RPMI7951 (cell line): ENCODE measurements at regions not wholly inside any gene's neighbourhood (a gene's known extent, or its start where the extent isn't known, plus 50 kb on each side); places are given as distances from the start of the nearest gene placed in this dataset.
"Not testable (repeated sequence)": the region's sequence is repeated elsewhere in the genome, so short reads cannot be mapped to it uniquely, and the experiment has no call there.

ENCODE experiments used
- DNase-seq: peaks from one replicate; pipeline ENCODE4 v3.0.0-alpha.2; 2012; ENCODE audit warnings: low read depth

DNA sequence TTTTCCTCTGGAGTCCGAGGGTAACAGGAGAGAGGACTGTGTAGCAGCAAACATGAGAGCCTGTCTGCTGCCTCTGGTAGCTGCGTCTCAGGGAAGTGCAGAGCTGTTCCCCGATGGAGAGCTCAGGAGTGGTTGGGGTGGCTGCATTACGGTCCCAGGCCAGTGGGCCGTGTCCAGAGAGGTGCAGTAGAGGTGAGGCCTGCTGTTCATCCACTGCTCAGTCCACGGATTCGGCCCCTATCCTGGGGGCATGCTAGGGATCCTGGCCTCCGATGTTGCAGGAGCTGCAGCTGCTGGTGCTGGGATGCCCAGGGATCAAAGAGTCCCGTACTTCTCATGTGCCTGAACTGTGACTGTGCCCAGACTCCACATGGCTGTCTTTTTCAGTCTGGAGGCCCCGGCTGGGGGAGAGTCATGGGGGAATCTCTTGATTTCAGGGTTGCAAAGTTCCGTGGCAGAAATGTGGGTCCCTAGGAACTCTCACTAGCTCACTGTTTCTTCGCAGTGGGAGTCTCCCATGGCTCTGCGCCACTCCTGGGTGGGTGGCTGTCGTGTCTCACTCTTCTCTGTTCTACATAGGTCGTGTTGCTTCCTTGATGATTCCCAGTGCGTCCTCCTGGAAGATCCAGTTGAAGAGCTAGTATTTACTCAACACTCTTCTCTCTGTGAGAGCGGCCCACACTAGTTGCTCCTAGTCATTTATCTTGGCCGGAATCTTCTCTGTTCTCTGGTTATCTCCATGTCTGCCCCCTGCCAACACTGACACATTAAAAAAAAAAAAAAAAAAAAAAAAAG, 109.5 kb upstream of the CENPE start:
- DNase-seq, result no peak

DNA sequence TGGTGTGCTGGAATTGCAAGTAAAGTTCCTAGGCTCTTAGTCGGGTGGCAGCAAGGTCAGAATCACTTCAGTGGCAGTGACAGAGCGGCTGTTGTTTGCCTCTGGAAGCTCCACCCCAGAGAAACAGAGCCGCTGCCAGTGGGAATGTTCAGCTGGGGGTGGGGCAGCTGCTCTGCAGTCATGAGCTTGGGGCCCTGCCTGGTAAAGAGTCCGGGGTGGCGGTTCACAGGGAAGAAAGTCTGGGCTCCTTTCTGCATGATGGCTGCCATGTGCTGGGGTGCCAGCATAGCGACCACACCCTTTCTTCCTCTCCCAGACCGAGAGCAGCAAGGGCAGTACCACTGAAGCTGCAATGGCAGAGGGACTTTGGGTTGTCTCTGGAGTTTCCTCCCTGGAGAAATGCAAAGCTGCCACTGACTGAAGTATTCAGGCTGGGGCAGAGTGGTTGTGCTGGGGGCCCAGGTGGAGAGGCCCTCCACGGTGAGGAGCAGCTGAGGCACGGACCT, 108.8 kb upstream of the CENPE start:
- no peak for DNase-seq

DNA sequence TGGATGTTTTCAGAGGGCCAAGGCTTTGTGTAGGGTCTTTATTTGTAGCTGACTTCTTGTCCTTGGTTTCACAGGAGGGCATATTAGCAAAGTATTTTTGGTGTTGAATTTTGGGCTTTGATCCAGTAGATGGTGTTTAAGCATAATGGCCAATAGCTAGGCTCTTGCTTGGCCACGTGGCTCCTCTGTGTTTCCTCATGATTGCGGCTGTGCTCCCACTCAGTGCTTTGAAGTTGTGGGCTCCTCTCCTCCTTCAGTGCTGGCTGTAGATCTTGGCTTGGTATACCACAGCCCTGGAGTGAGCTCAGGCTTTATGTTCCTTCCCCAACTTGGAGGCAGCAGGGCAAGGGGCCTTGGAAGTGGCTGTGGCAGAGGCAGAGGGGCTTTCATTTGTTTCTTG, 107.2 kb upstream of the CENPE start:
- DNase-seq, result no peak

DNA sequence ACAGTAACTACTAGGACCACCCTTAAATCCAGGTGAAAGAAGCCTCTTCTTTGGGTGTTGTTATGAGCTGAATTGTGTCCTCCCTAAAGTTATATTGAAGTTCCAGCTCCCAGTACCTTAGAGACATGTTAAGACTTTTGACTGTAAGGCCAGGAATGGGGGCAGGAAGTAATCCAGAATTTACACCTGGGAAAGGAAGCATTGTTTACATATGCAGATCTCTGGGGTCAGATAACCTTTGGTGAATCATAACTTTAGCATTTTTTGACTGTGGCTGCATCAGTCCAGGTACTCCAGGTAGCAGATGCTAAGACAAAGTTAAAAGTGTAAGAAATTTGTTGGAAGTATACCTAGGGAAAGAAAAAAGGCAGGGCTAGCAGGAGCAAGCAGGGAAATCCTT, 104.9 kb upstream of the CENPE start:
- no peak for DNase-seq

DNA sequence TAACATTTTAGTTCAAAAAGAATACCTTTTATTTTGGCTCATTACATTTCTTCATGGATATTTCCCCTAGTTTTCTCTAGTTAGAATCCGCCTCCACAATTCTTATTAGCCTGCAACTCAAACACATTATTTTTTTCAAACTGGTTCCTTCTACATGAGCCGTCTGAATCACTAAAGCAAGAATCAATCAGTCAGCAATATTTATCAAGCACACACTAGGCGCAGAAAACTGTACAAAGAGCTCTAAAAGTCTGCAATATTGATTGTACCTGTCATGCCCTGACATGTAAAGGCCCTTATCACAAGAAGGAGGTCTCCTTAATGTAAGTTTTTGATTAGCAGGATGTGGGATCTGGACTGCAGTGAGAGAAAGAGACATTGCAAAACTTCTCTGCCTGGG, 94.8 kb upstream of the CENPE start:
- no peak for DNase-seq

DNA sequence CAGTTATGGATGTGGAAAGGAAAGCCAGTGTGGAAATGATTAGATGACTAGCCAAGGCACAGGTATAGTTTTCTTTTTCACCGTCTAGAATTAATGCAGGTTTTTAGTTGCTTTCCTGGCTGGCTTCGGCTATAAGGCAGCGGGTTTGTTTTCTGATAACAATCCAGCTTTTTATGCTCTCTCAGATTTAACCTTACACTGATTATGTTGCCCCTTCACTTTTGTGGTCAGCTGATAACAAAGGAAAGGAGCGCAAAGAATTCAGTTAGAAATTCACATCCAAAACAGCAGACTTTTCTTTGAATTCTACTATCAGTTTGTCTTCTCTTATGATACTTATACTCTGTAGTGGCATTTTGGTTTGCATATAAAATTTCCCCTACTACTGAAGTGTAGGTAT, 94.2 kb upstream of the CENPE start:
- no peak for DNase-seq

DNA sequence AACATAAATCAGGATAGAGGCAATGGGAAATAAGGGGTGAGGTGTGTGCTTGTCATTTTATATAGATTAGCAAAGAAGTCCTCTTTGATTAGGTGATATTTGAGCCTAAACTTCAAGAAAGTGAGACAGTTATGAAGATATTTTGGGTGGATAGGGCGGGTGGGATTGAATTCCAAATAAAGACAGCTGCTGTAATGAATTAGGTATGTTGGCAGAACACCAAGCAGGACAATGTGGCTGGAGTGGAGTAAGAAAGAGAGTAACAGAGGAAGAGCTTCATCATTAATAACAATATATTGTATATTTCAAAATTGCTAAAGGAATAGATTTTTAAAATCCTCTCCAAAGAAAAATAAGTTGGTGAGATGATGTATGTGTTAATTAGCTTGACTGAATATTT, 91.0 kb upstream of the CENPE start:
- DNase-seq, result no peak

DNA sequence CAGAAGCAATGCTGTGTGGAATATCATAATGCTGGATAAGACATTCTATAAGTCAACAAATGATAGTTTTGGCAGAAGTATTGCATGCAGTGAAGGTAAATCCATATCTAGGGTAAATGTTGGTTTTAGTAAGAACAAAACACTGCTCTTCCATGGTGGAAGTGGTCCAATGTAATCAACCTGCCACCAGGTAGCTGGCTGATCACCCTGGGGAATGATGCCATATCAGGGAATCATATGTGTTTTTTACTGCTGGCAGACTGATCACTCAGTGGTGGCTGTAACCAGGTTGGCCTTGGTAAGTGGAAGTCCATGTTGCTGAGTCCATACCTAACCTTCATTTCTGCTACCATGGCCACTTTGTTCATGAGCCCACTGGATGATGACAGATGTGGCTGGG, 74.0 kb upstream of the CENPE start:
- no peak for DNase-seq

DNA sequence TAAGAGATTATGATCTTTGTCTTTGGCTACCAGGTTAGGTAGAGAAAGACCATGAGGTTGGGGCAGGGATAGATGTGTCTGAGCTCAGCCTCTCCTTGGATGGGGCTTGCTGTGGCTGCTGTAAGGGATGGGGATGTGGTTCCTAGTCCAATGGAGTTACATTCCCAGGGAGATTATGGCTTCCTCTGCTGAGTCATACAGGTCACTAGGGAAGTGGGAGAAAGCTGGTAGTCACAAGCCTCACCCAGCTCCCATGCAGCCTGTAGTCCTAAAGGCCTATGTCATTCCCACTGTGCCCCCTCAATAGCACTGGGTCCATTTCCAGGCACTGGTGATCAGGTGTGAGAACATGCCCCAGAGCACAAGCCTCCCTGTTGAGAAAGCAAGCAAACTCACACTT, 70.6 kb upstream of the CENPE start:
- DNase-seq, result no peak

DNA sequence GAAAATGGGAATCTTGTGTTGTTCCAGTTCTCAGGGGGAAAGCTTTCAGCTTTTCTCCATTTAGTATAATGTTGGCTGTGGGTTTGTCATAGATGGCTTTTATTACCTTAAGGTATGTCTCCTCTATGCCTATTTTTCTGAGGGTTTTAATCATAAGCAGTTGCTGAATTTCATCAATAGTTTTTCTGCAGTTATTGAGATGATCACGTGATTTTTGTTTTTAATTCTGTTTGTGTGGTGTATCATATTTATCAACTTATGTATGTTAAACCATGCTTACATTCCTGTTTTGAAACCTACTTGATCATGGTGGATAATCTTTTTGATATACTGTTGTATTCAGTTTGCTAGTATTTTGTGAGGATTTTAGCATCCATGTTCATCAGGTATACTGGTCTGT, 66.8 kb upstream of the CENPE start:
- no peak for DNase-seq

DNA sequence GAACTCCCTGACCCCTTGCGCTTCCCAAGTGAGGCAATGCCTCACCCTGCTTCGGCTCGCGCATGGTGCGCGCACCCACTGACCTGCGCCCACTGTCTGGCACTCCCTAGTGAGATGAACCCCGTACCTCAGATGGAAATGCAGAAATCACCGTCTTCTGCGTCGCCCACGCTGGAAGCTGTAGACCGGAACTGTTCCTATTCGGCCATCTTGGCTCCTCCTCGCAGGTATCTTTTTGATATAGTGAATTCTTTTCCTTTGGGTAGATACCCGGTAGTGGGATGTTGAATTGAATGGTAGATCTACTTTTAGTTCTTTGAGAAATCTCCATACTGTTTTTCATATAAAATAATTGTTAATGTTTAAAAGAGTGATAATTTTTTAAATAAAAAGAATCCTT, 57.9 kb upstream of the CENPE start:
- DNase-seq, result not testable (repeated sequence)
